ENCODE measurements at regions not wholly inside any gene's neighbourhood (a gene's known extent, or its start where the extent isn't known, plus 50 kb on each side); places are given as distances from the start of the nearest gene placed in this dataset.

- DNase-seq (ENCODE audit: low read depth, low spot score) = no peak
- Histone ChIP-seq H3K4me1 (ENCODE audit: control insufficient read depth, extremely low read depth, insufficient read depth, low read length) (no peaks in the 10 kb centered on the region), H3K79me2 (ENCODE audit: control insufficient read depth, insufficient read depth, low read length) (no peaks in the 10 kb centered on the region), H3K36me3 (ENCODE audit: control insufficient read depth in 2 of 2, extremely low read depth in 1 of 2, insufficient read depth in 2 of 2, low read length in 2 of 2) (no peaks in the 10 kb centered on the region), H3K9ac (replicated peaks; ENCODE audit: extremely low read depth, insufficient read depth, low read length) (no peak overlapping the region), H3K9me3 (replicated peaks; ENCODE audit: control insufficient read depth, insufficient read depth, low read length) (peaks cover 4% of the 10 kb centered on the region), H3K9me1 (replicated peaks; ENCODE audit: control insufficient read depth, extremely low read depth, insufficient read depth, low read length) (no peaks in the 10 kb centered on the region), H3K4me3 (replicated peaks in 1 of 3; ENCODE audit: insufficient read depth in 1 of 3, low read depth in 1 of 3, low read length in 3 of 3) (no peak overlapping the region), H2AFZ (ENCODE audit: low read depth, low read length) (no peak overlapping the region), H3K4me2 (ENCODE audit: insufficient read depth, low read length) (no peak overlapping the region), H4K20me1 (replicated peaks; ENCODE audit: control insufficient read depth, extremely low read depth, insufficient read depth, low read length) (no peaks in the 10 kb centered on the region), H3K27me3 (ENCODE audit: control insufficient read depth in 2 of 2, insufficient read depth in 2 of 2, low read length in 2 of 2) (no peaks in the 10 kb centered on the region), H3K27ac (ENCODE audit: insufficient read depth, low read depth, low read length) (no peak overlapping the region)
- intact Hi-C loops (cut with micrococcal nuclease) (no loop called here), dilution Hi-C loops (cut with MboI; ENCODE audit: extremely low pct_ligation_motif_present, low sequenced_read_pairs) (no loop called here)
- no peak for TF ChIP-seq CTCF (IDR thresholded peaks at IDR 0.05; ENCODE audit: extremely low read depth in 1 of 2, insufficient read depth in 1 of 2, low read depth in 1 of 2, low read length in 2 of 2)
- no peak for TF ChIP-seq EZH2 (IDR thresholded peaks at IDR 0.05; ENCODE audit: borderline replicate concordance, low read depth, low read length, severe bottlenecking)
- no peak for TF ChIP-seq POLR2A (IDR thresholded peaks at IDR 0.05; ENCODE audit: low read depth, low read length)
- no peak for TF ChIP-seq FOS (IDR thresholded peaks at IDR 0.05; ENCODE audit: borderline replicate concordance, insufficient read depth, low read length)
- no peak for TF ChIP-seq MYC (IDR thresholded peaks at IDR 0.05; ENCODE audit: low read depth, low read length)
- no peak for TF ChIP-seq GATA2 (IDR thresholded peaks at IDR 0.05; ENCODE audit: insufficient read depth, insufficient read length, low read depth, low read length)
- no peak for TF ChIP-seq POLR2AphosphoS5 (IDR thresholded peaks at IDR 0.05; ENCODE audit: insufficient read depth, low read depth, low read length)
- TF ChIP-seq JUN (IDR thresholded peaks at IDR 0.05; ENCODE audit: borderline replicate concordance, insufficient read depth, insufficient read length, low read depth) = no peak
- no peak for TF ChIP-seq MAX (IDR thresholded peaks at IDR 0.05; ENCODE audit: insufficient read depth, insufficient read length)
- ChIA-PET CTCF (no interaction called here), POLR2A (no interaction called here)
- FAIRE-seq = no peak
- no TSS peak for BruUV-seq (replicated peaks)
Measured at GRCh38 chr6:95417856-95418255, 159.5 kb upstream of the MANEA start.

Data from endothelial cell of umbilical vein (primary cell).